Upper lobe of right lung (tissue), 1 donor: ENCODE measurements at regions not wholly inside any gene's neighbourhood (a gene's known extent, or its start where the extent isn't known, plus 50 kb on each side); places are given as distances from the start of the nearest gene placed in this dataset.

Source experiments
- ATAC-seq: fragments of 200-7000 bp; cut with Tn5 transposase; one replicate; pipeline ENCODE4 v1.9.1; 2020; ENCODE audit warnings: mild to moderate bottlenecking, moderate library complexity
- DNase-seq: peaks from one replicate; pipeline ENCODE4 v3.0.0-alpha.2; 2020
- H3K27ac ChIP-seq: fragments of 200-600 bp; one replicate; pipeline ENCODE4 v1.8.0; 2022
- H3K27me3 ChIP-seq: fragments of 200-600 bp; one replicate; pipeline ENCODE4 v1.8.0; 2022; ENCODE audit warnings: mild to moderate bottlenecking
- H3K36me3 ChIP-seq: fragments of 200-600 bp; one replicate; pipeline ENCODE4 v1.8.0; 2022
- H3K4me1 ChIP-seq: fragments of 200-600 bp; one replicate; pipeline ENCODE4 v1.8.0; 2022
- H3K4me3 ChIP-seq: fragments of 200-600 bp; one replicate; pipeline ENCODE4 v1.8.0; 2022; ENCODE audit warnings: mild to moderate bottlenecking
- H3K9me3 ChIP-seq: fragments of 200-600 bp; one replicate; pipeline ENCODE4 v1.8.0; 2022
- CTCF ChIP-seq: fragments of 200-600 bp; IDR thresholded peaks from one replicate; pipeline ENCODE4 v1.8.0; 2022; ENCODE audit warnings: antibody characterized with exemption
- intact Hi-C: fragments of 100-400 bp; cut with DNase I; formaldehyde crosslinking; loops from one replicate; pipeline ENCODE4 v1.11.0; 2022
- donor health status: DM: no; HTN: yes; CAD: no; lungs with severe emphysema.

GRCh38 chr18:46269275-46269674 is 165.1 kb downstream of the HAUS1 start:
- ATAC-seq (no peak), DNase-seq (no peak)
- intact Hi-C loops = no loop called here
- Histone ChIP-seq H3K27ac (no peak overlapping the region), H3K4me3 (no peak overlapping the region), H3K27me3 (no peaks in the 10 kb centered on the region), H3K4me1 (no peaks in the 10 kb centered on the region), H3K9me3 (no peaks in the 10 kb centered on the region), H3K36me3 (peaks cover 35% of the 10 kb centered on the region)
- no peak for TF ChIP-seq CTCF

- Histone ChIP-seq H3K9me3 (no peaks in the 10 kb centered on the region), H3K27me3 (no peaks in the 10 kb centered on the region), H3K27ac (no peak overlapping the region), H3K4me3 (no peak overlapping the region), H3K36me3 (peaks cover 17% of the 10 kb centered on the region), H3K4me1 (no peaks in the 10 kb centered on the region)
- ATAC-seq (no peak), DNase-seq (no peak)
- intact Hi-C loops = no loop called here
- no peak for TF ChIP-seq CTCF
Measured at GRCh38 chr18:46271488-46271887, 167.3 kb downstream of the HAUS1 start.

- Histone ChIP-seq H3K27ac (no peak overlapping the region), H3K9me3 (no peaks in the 10 kb centered on the region), H3K36me3 (no peaks in the 10 kb centered on the region), H3K4me1 (no peaks in the 10 kb centered on the region), H3K4me3 (no peak overlapping the region), H3K27me3 (no peaks in the 10 kb centered on the region)
- no peak for ATAC-seq
- intact Hi-C loops = no loop called here
- DNase-seq = no peak
- TF ChIP-seq CTCF = no peak
Measured at GRCh38 chr18:46273861-46274260, 169.7 kb downstream of the HAUS1 start.

GRCh38 chr18:46274266-46274665 is 170.1 kb downstream of the HAUS1 start:
- Histone ChIP-seq H3K27me3 (no peaks in the 10 kb centered on the region), H3K36me3 (no peaks in the 10 kb centered on the region), H3K9me3 (no peaks in the 10 kb centered on the region), H3K4me1 (no peaks in the 10 kb centered on the region), H3K4me3 (no peak overlapping the region), H3K27ac (no peak overlapping the region)
- ATAC-seq (peak; percentile 30), DNase-seq (no peak)
- no peak for TF ChIP-seq CTCF
- intact Hi-C loops = no loop called here

GRCh38 chr18:46275370-46275769 is 171.2 kb downstream of the HAUS1 start:
- DNase-seq = no peak
- intact Hi-C loops = no loop called here
- H3K4me3 ChIP-seq = no peak overlapping the region
- no peak overlapping the region for H3K27ac ChIP-seq
- no peaks in the 10 kb centered on the region for H3K27me3 ChIP-seq
- H3K9me3 ChIP-seq = no peaks in the 10 kb centered on the region
- H3K4me1 ChIP-seq = no peaks in the 10 kb centered on the region
- no peak for TF ChIP-seq CTCF
- ATAC-seq = no peak
- H3K36me3 ChIP-seq = no peaks in the 10 kb centered on the region

GRCh38 chr18:46276748-46277147 is 172.6 kb downstream of the HAUS1 start:
- H3K4me1 ChIP-seq = no peaks in the 10 kb centered on the region
- no peaks in the 10 kb centered on the region for H3K27me3 ChIP-seq
- no peak for TF ChIP-seq CTCF
- intact Hi-C loops = no loop called here
- no peaks in the 10 kb centered on the region for H3K36me3 ChIP-seq
- DNase-seq (no peak), ATAC-seq (no peak)
- no peaks in the 10 kb centered on the region for H3K9me3 ChIP-seq
- no peak overlapping the region for H3K27ac ChIP-seq
- no peak overlapping the region for H3K4me3 ChIP-seq
